H1 (cell line): ENCODE measurements at regions not wholly inside any gene's neighbourhood (a gene's known extent, or its start where the extent isn't known, plus 50 kb on each side); places are given as distances from the start of the nearest gene placed in this dataset.

Experiments
- CTCF ChIA-PET: fragments of 300-600 bp; sonication (Branson Sonifier 250); formaldehyde crosslinking; loops from one replicate; lab custom pipeline; 2021; ENCODE audit not compliant: partially characterized antibody; lab: Charles Lee
- POLR2A ChIA-PET: fragments of 300-600 bp; sonication (Branson Sonifier 250); formaldehyde crosslinking; loops from one replicate; lab custom pipeline; 2021; ENCODE audit warnings: inconsistent platforms; ENCODE audit not compliant: partially characterized antibody; lab: Charles Lee
- DNase-seq, 2 experiments: peaks; one replicate each; pipeline versions ENCODE4 v3.0.0 to v3.0.0-alpha.2; 2010 to 2022; ENCODE audit warnings: low spot score in 2 of 2, low read depth in 1 of 2, mixed read lengths in 1 of 2
- FAIRE-seq: peaks from 2 replicates; lab custom pipeline; 2011; peaks lifted over from hg19 to GRCh38; lab: Jason Lieb, UNC
- H2AFZ ChIP-seq: 2 replicates; pipeline ENCODE4 v1.8.1; 2012; ENCODE audit warnings: low read length, inconsistent platforms
- H2AK5ac ChIP-seq: 2 replicates; pipeline ENCODE4 v1.6.1; 2013; ENCODE audit warnings: low read depth, low read length
- H2BK120ac ChIP-seq: replicated peaks from 2 replicates; pipeline ENCODE3; 2013; ENCODE audit warnings: low read depth, low read length, inconsistent platforms
- H2BK12ac ChIP-seq: 2 replicates; pipeline ENCODE4 v1.6.1; 2013; ENCODE audit warnings: low read depth, low read length
- H2BK15ac ChIP-seq: 2 replicates; pipeline ENCODE4 v1.6.1; 2013; ENCODE audit warnings: low read length
- H2BK20ac ChIP-seq: 2 replicates; pipeline ENCODE4 v1.6.1; 2013; ENCODE audit warnings: low read length
- H2BK5ac ChIP-seq: 2 replicates; pipeline ENCODE4 v1.6.1; 2013; ENCODE audit warnings: low read depth, low read length
- H3K14ac ChIP-seq: 2 replicates; pipeline ENCODE4 v1.6.1; 2013; ENCODE audit warnings: inconsistent platforms; ENCODE audit not compliant: insufficient read length
- H3K18ac ChIP-seq: 2 replicates; pipeline ENCODE4 v1.6.1; 2013; ENCODE audit warnings: low read length; ENCODE audit errors: extremely low read depth
- H3K23ac ChIP-seq: 2 replicates; pipeline ENCODE4 v1.6.1; 2013; ENCODE audit warnings: inconsistent platforms; ENCODE audit not compliant: insufficient read length
- H3K23me2 ChIP-seq: 2 replicates; pipeline ENCODE4 v1.6.1; 2013; ENCODE audit warnings: low read depth, low read length
- H3K27ac ChIP-seq: 2 replicates; pipeline ENCODE4 v1.6.1; 2011; ENCODE audit warnings: low read depth, low read length, inconsistent platforms
- H3K27me3 ChIP-seq, 4 experiments: replicated peaks in 1 of 4; 1 replicate in 1 of 4; 2 replicates in 3 of 4; pipeline versions ENCODE4 v1.6.1 to v1.8.1; 2011 to 2013; ENCODE audit warnings: low read length in 3 of 4, mild to moderate bottlenecking in 3 of 4, inconsistent platforms in 2 of 4, mixed read lengths in 2 of 4, moderate library complexity in 1 of 4; ENCODE audit not compliant: control insufficient read depth in 3 of 4, insufficient read depth in 3 of 4; ENCODE audit errors: extremely low read depth in 1 of 4
- H3K36me3 ChIP-seq, 4 experiments: 2 replicates each; pipeline versions ENCODE4 v1.6.1 to v1.8.1; 2011 to 2013; ENCODE audit warnings: mild to moderate bottlenecking in 4 of 4, low read length in 3 of 4, moderate library complexity in 2 of 4, control low read depth in 1 of 4, inconsistent platforms in 1 of 4; ENCODE audit not compliant: insufficient read depth in 4 of 4, control insufficient read depth in 2 of 4
- H3K4ac ChIP-seq: replicated peaks from 2 replicates; pipeline ENCODE3; 2013; ENCODE audit warnings: low read length, low read depth, mixed read lengths, inconsistent platforms; ENCODE audit not compliant: insufficient read length
- H3K4me1 ChIP-seq, 4 experiments: replicated peaks in 1 of 4; 1 replicate in 1 of 4; 2 replicates in 3 of 4; pipeline versions ENCODE4 v1.6.1 to v1.8.1; 2011 to 2013; ENCODE audit warnings: low read length in 3 of 4, inconsistent platforms in 2 of 4, mixed read lengths in 1 of 4; ENCODE audit not compliant: insufficient read depth in 4 of 4, control insufficient read depth in 3 of 4
- H3K4me2 ChIP-seq, 2 experiments: 2 replicates each; pipeline versions ENCODE4 v1.6.1 to v1.8.1; 2011 to 2013; ENCODE audit warnings: low read depth in 2 of 2, low read length in 2 of 2, control low read depth in 1 of 2, inconsistent platforms in 1 of 2, mild to moderate bottlenecking in 1 of 2; ENCODE audit not compliant: insufficient read depth in 1 of 2
- H3K4me3 ChIP-seq, 4 experiments: fragments of 200-600, 300-600 bp in 1 of 4; sonication (generic), shearing (Covaris generic), sonication (Bioruptor Twin) in 1 of 4; 2 replicates each; pipeline versions ENCODE4 v1.5.1 to v1.8.1; 2011 to 2016; ENCODE audit warnings: low read length in 4 of 4, low read depth in 3 of 4, control low read depth in 2 of 4, inconsistent platforms in 2 of 4, mild to moderate bottlenecking in 2 of 4, mixed read lengths in 1 of 4, moderate library complexity in 1 of 4; ENCODE audit not compliant: insufficient read depth in 2 of 4; ENCODE audit errors: extremely low read depth in 1 of 4
- H3K56ac ChIP-seq: replicated peaks from 2 replicates; pipeline ENCODE3; 2013; ENCODE audit warnings: low read depth, mild to moderate bottlenecking, mixed read lengths, low read length, inconsistent platforms; ENCODE audit not compliant: insufficient read length
- H3K79me1 ChIP-seq: 2 replicates; pipeline ENCODE4 v1.6.1; 2013; ENCODE audit warnings: low read depth, low read length, control low read depth
- H3K79me2 ChIP-seq, 2 experiments: 2 replicates each; pipeline versions ENCODE4 v1.6.1 to v1.8.1; 2012 to 2013; ENCODE audit warnings: low read length in 2 of 2, mild to moderate bottlenecking in 2 of 2, inconsistent platforms in 1 of 2; ENCODE audit not compliant: insufficient read depth in 2 of 2, control insufficient read depth in 1 of 2
- H3K9ac ChIP-seq, 4 experiments: replicated peaks in 1 of 4; 1 replicate in 1 of 4; 2 replicates in 3 of 4; pipeline versions ENCODE4 v1.6.1 to v1.8.1; 2011 to 2013; ENCODE audit warnings: low read depth in 3 of 4, low read length in 3 of 4, control low read depth in 2 of 4, mild to moderate bottlenecking in 2 of 4, moderate library complexity in 2 of 4, inconsistent platforms in 1 of 4; ENCODE audit errors: extremely low read depth in 1 of 4
- H3K9me3 ChIP-seq, 2 experiments: 2 replicates each; pipeline versions ENCODE4 v1.6.1 to v1.8.1; 2012 to 2013; ENCODE audit warnings: mild to moderate bottlenecking in 2 of 2, moderate library complexity in 2 of 2, control low read depth in 1 of 2, inconsistent platforms in 1 of 2, low read depth in 1 of 2, low read length in 1 of 2, mixed read lengths in 1 of 2; ENCODE audit not compliant: insufficient read depth in 2 of 2
- H4K20me1 ChIP-seq, 2 experiments: replicated peaks in 1 of 2; 2 replicates each; pipeline versions ENCODE3 to v1.8.1; 2011 to 2013; ENCODE audit warnings: inconsistent platforms in 2 of 2, low read length in 2 of 2, mild to moderate bottlenecking in 1 of 2; ENCODE audit not compliant: insufficient read depth in 2 of 2, control insufficient read depth in 1 of 2
- H4K5ac ChIP-seq: 2 replicates; pipeline ENCODE4 v1.6.1; 2013; ENCODE audit warnings: low read length, low read depth, mixed read lengths, inconsistent platforms; ENCODE audit not compliant: insufficient read length
- H4K8ac ChIP-seq: 2 replicates; pipeline ENCODE4 v1.8.0; 2013; ENCODE audit warnings: mild to moderate bottlenecking, moderate library complexity, low read length, inconsistent platforms; ENCODE audit not compliant: insufficient read depth; ENCODE audit errors: extremely low read depth
- H4K91ac ChIP-seq: replicated peaks from 2 replicates; pipeline ENCODE3; 2013; ENCODE audit warnings: low read length, mixed read lengths, inconsistent platforms; ENCODE audit not compliant: insufficient read length
- FOSL1 ChIP-seq: IDR thresholded peaks from 2 replicates; pipeline ENCODE4 v1.6.1; 2011; ENCODE audit warnings: mild to moderate bottlenecking, low read depth, low read length, moderate library complexity; ENCODE audit not compliant: insufficient read depth
- WGBS, 2 experiments: shearing (Covaris generic) in 1 of 2; methylation state at CpG; one replicate each; pipeline versions ENCODE4 v1.1.6 to v1.1.7; 2013 to 2015; ENCODE audit warnings: low lambda C conversion rate in 2 of 2, mixed read lengths in 2 of 2, inconsistent platforms in 1 of 2, low coverage in 1 of 2, missing lambda C conversion rate in 1 of 2; ENCODE audit not compliant: insufficient replicate concordance in 2 of 2, insufficient coverage in 1 of 2, insufficient read length in 1 of 2; ENCODE audit errors: extremely low coverage in 1 of 2, missing lambda C conversion rate in 1 of 2; 5-methylcytosine and 5-hydroxymethylcytosine counted together
- TF ChIP-seq, protein P1 (sequence below): IDR thresholded peaks from 2 replicates; pipeline ENCODE4 v1.6.1; 2012; ENCODE audit warnings: low read length, inconsistent platforms

GRCh38 chr1:93025572-93025971, 53.5 kb upstream of the MTF2 start:
- no peak overlapping the region for H3K14ac ChIP-seq
- FAIRE-seq (no peak), DNase-seq (no peak)
- no peaks in the 10 kb centered on the region for H3K23me2 ChIP-seq
- H2BK15ac ChIP-seq: no peak overlapping the region
- WGBS, 2 experiments: 84% methylated on average over 3 of the region's 3 CpGs; no CpG with 5 or more reads in 1 of the 2 experiments
- CTCF ChIA-PET: interaction anchor here (0.6 to 2.7 kb wide), 6 partner anchors 14 to 167 kb away, joined by 3 to 19 read pairs (median 4); no protein-coding TSS in a partner anchor
- no peaks in the 10 kb centered on the region for H3K27me3 ChIP-seq
- no peak overlapping the region for H2BK12ac ChIP-seq
- H3K56ac ChIP-seq: no peak overlapping the region
- H4K5ac ChIP-seq: no peak overlapping the region
- H3K4me3 ChIP-seq: no peak overlapping the region
- H2AFZ ChIP-seq: no peak overlapping the region
- no peaks in the 10 kb centered on the region for H3K36me3 ChIP-seq
- no peaks in the 10 kb centered on the region for H3K9me3 ChIP-seq
- no peak overlapping the region for H2BK120ac ChIP-seq
- no peak overlapping the region for H2AK5ac ChIP-seq
- H3K27ac ChIP-seq: no peak overlapping the region
- no peak overlapping the region for H4K8ac ChIP-seq
- no peaks in the 10 kb centered on the region for H3K4me1 ChIP-seq
- no peak for TF ChIP-seq FOSL1
- TF ChIP-seq, protein P1, sequence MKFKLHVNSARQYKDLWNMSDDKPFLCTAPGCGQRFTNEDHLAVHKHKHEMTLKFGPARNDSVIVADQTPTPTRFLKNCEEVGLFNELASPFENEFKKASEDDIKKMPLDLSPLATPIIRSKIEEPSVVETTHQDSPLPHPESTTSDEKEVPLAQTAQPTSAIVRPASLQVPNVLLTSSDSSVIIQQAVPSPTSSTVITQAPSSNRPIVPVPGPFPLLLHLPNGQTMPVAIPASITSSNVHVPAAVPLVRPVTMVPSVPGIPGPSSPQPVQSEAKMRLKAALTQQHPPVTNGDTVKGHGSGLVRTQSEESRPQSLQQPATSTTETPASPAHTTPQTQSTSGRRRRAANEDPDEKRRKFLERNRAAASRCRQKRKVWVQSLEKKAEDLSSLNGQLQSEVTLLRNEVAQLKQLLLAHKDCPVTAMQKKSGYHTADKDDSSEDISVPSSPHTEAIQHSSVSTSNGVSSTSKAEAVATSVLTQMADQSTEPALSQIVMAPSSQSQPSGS: no peak
- no peaks in the 10 kb centered on the region for H3K79me1 ChIP-seq
- H4K20me1 ChIP-seq: no peaks in the 10 kb centered on the region
- H3K23ac ChIP-seq: no peak overlapping the region
- H3K4ac ChIP-seq: no peak overlapping the region
- H2BK5ac ChIP-seq: no peak overlapping the region
- no peak overlapping the region for H3K18ac ChIP-seq
- H3K9ac ChIP-seq: no peak overlapping the region
- no peak overlapping the region for H2BK20ac ChIP-seq
- POLR2A ChIA-PET: interaction anchor here (1.3 kb wide), 1 partner anchor 53 kb away, joined by 6 read pairs; the partner anchor contains the start of gene MTF2
- H3K79me2 ChIP-seq: no peaks in the 10 kb centered on the region
- no peak overlapping the region for H3K4me2 ChIP-seq
- H4K91ac ChIP-seq: no peak overlapping the region
